Breast epithelium (tissue), 4 donors: ENCODE measurements at regions not wholly inside any gene's neighbourhood (a gene's known extent, or its start where the extent isn't known, plus 50 kb on each side); places are given as distances from the start of the nearest gene placed in this dataset.

ENCODE experiments used
- DNase-seq, 2 donors: peaks; one replicate each; pipeline ENCODE4 v3.0.0-alpha.2; 2019; ENCODE audit warnings: low spot score in 2 of 2
- H3K27ac ChIP-seq, 2 donors: fragments of 200-600 bp; sonication (generic) in 1 of 2; one replicate each; pipeline ENCODE4 v1.5.1; 2016 to 2019; ENCODE audit warnings: mild to moderate bottlenecking in 1 of 2
- H3K27me3 ChIP-seq, 2 donors: fragments of 200-600 bp; sonication (generic) in 1 of 2; one replicate each; pipeline versions ENCODE4 v1.5.1 to v1.6.0; 2017 to 2019; ENCODE audit warnings: control low read depth in 1 of 2, mild to moderate bottlenecking in 1 of 2
- H3K36me3 ChIP-seq: fragments of 200-600 bp; one replicate; pipeline ENCODE4 v1.5.1; 2019
- H3K4me1 ChIP-seq, 2 donors: fragments of 200-600 bp; sonication (generic); one replicate each; pipeline ENCODE4 v1.5.1; 2016 to 2019; ENCODE audit warnings: control low read depth in 1 of 2
- H3K4me3 ChIP-seq, 3 donors: fragments of 200-600 bp; sonication (generic); 1 replicate in 2 of 3; 2 replicates in 1 of 3; pipeline ENCODE4 v1.5.1; 2016 to 2019; ENCODE audit warnings: mild to moderate bottlenecking in 3 of 3, moderate library complexity in 2 of 3
- H3K9me3 ChIP-seq, 2 donors: fragments of 200-600 bp; sonication (generic) in 1 of 2; one replicate each; pipeline ENCODE4 v1.5.1; 2016 to 2019; ENCODE audit warnings: control low read depth in 1 of 2
- CTCF ChIP-seq, 3 donors: fragments of 450-650 bp; IDR thresholded peaks; one replicate each; pipeline ENCODE4 v1.5.1; 2016 to 2017; ENCODE audit warnings: antibody characterized with exemption in 3 of 3, mild to moderate bottlenecking in 3 of 3, moderate library complexity in 3 of 3
- POLR2A ChIP-seq: fragments of 450-650 bp; IDR thresholded peaks from one replicate; pipeline ENCODE4 v1.6.1; 2016; ENCODE audit warnings: antibody characterized with exemption, mild to moderate bottlenecking, moderate library complexity
- POLR2AphosphoS5 ChIP-seq, 3 donors: sonication (generic); formaldehyde crosslinking; IDR thresholded peaks; one replicate each; pipeline ENCODE4 v1.6.1; 2017; ENCODE audit warnings: antibody characterized with exemption in 3 of 3
- intact Hi-C: fragments of 100-400 bp; cut with DNase I; formaldehyde crosslinking; loops from one replicate; pipeline ENCODE4 v1.15.1; 2023; ENCODE audit warnings: low total_unique reads

- Histone ChIP-seq H3K27me3 (peaks cover 0 to 29% of the 10 kb centered on the region in 2 donors), H3K36me3 (no peaks in the 10 kb centered on the region), H3K4me3 (no peak overlapping the region), H3K9me3 (no peaks in the 10 kb centered on the region), H3K4me1 (peaks cover 0 to 3% of the 10 kb centered on the region in 2 donors), H3K27ac (no peak overlapping the region)
- TF ChIP-seq POLR2AphosphoS5 (IDR thresholded peaks at IDR 0.05) (no peak), POLR2A (no peak)
- intact Hi-C loops = no loop called here
- no peak for DNase-seq
Observed at GRCh38 chr22:49483946-49484345, 343.7 kb downstream of the BRD1 start.

GRCh38 chr22:49483281-49483870 lies 344.3 kb downstream of the BRD1 start:
- H3K27me3 ChIP-seq = peaks cover 0 to 29% of the 10 kb centered on the region in 2 donors
- H3K4me1 ChIP-seq = peaks cover 0 to 3% of the 10 kb centered on the region in 2 donors
- H3K27ac ChIP-seq = no peak overlapping the region
- H3K9me3 ChIP-seq = no peaks in the 10 kb centered on the region
- TF ChIP-seq POLR2AphosphoS5 (IDR thresholded peaks at IDR 0.05) (no peak), CTCF (IDR thresholded peaks at IDR 0.05) (no peak), POLR2A (no peak)
- intact Hi-C loops = no loop called here
- DNase-seq = no peak
- H3K36me3 ChIP-seq = no peaks in the 10 kb centered on the region
- H3K4me3 ChIP-seq = no peak overlapping the region

- Histone ChIP-seq H3K4me3 (no peak overlapping the region), H3K27ac (no peak overlapping the region), H3K27me3 (peaks cover 0 to 29% of the 10 kb centered on the region in 2 donors), H3K36me3 (no peaks in the 10 kb centered on the region), H3K4me1 (peaks cover 0 to 3% of the 10 kb centered on the region in 2 donors), H3K9me3 (no peaks in the 10 kb centered on the region)
- intact Hi-C loops = no loop called here
- DNase-seq = no peak
- no peak for TF ChIP-seq POLR2A
- TF ChIP-seq POLR2AphosphoS5 (IDR thresholded peaks at IDR 0.05) = no peak
- TF ChIP-seq CTCF (IDR thresholded peaks at IDR 0.05) = no peak
Observed at GRCh38 chr22:49482811-49483210, 344.9 kb downstream of the BRD1 start.

- Histone ChIP-seq H3K9me3 (no peaks in the 10 kb centered on the region), H3K27ac (no peak overlapping the region), H3K36me3 (no peaks in the 10 kb centered on the region), H3K27me3 (peaks cover 0 to 29% of the 10 kb centered on the region in 2 donors), H3K4me1 (peaks cover 0 to 3% of the 10 kb centered on the region in 2 donors), H3K4me3 (peak overlapping the region in 2 of 3 donors; percentile 23 to 49)
- intact Hi-C loops = no loop called here
- no peak for TF ChIP-seq POLR2AphosphoS5 (IDR thresholded peaks at IDR 0.05)
- no peak for TF ChIP-seq POLR2A
- TF ChIP-seq CTCF (IDR thresholded peaks at IDR 0.05) = no peak
- no peak for DNase-seq
Observed at GRCh38 chr22:49481659-49482399, 345.8 kb downstream of the BRD1 start.

- Histone ChIP-seq H3K27ac (no peak overlapping the region), H3K9me3 (no peaks in the 10 kb centered on the region), H3K4me1 (peaks cover 0 to 3% of the 10 kb centered on the region in 2 donors), H3K4me3 (no peak overlapping the region), H3K27me3 (peaks cover 0 to 29% of the 10 kb centered on the region in 2 donors), H3K36me3 (no peaks in the 10 kb centered on the region)
- DNase-seq = no peak
- intact Hi-C loops = no loop called here
- TF ChIP-seq POLR2AphosphoS5 (IDR thresholded peaks at IDR 0.05) (no peak), POLR2A (no peak), CTCF (IDR thresholded peaks at IDR 0.05) (no peak)
Observed at GRCh38 chr22:49480896-49481658, 346.6 kb downstream of the BRD1 start.
